NT2/D1 (cell line): ENCODE measurements at regions not wholly inside any gene's neighbourhood (a gene's known extent, or its start where the extent isn't known, plus 50 kb on each side); places are given as distances from the start of the nearest gene placed in this dataset.

Experiments
- SUZ12 ChIP-seq: IDR thresholded peaks from 2 replicates; pipeline ENCODE4 v1.6.1; 2011; ENCODE audit not compliant: insufficient read length, insufficient read depth; ENCODE audit errors: extremely low read depth
- YY1 ChIP-seq: IDR thresholded peaks from 2 replicates; pipeline ENCODE4 v1.6.1; 2011; ENCODE audit not compliant: insufficient read length, insufficient read depth
- ZNF274 ChIP-seq: IDR thresholded peaks from 2 replicates; pipeline ENCODE4 v1.6.1; 2011; ENCODE audit warnings: mild to moderate bottlenecking, low read depth, low read length

- TF ChIP-seq ZNF274 (no peak), YY1 (no peak), SUZ12 (no peak)
These were observed 213.4 kb downstream of the HNMT start for GRCh38 chr2:138177693-138178092.
